Stimulated activated CD4-positive, alpha-beta T cell treated with anti-CD3 and anti-CD28 coated beads, TNF-alpha, amount 100 ng/mL, for 24 hours (primary cell): ENCODE measurements at regions not wholly inside any gene's neighbourhood (a gene's known extent, or its start where the extent isn't known, plus 50 kb on each side); places are given as distances from the start of the nearest gene placed in this dataset.

Experiments
- DNase-seq, 3 experiments: peaks; one replicate each; pipeline ENCODE4 v3.0.0-alpha.2; 2020; ENCODE audit warnings: low read depth in 3 of 3

GRCh38 chr21:15241997-15242736 lies 177.4 kb upstream of the NRIP1 start:
- no peak for DNase-seq

- DNase-seq = no peak
These were observed 178.1 kb upstream of the NRIP1 start for GRCh38 chr21:15242906-15243305.

- no peak for DNase-seq
These were observed 178.6 kb upstream of the NRIP1 start for GRCh38 chr21:15243406-15243805.

- DNase-seq = no peak
These were observed 182.8 kb upstream of the NRIP1 start for GRCh38 chr21:15247613-15248012.

GRCh38 chr21:15249285-15249993 lies 184.6 kb upstream of the NRIP1 start:
- DNase-seq = no peak

- DNase-seq = no peak
These were observed 185.6 kb upstream of the NRIP1 start for GRCh38 chr21:15250384-15250783.

- DNase-seq = no peak
These were observed 187.6 kb upstream of the NRIP1 start for GRCh38 chr21:15252431-15252830.

GRCh38 chr21:15254111-15254510 lies 189.3 kb upstream of the NRIP1 start:
- no peak for DNase-seq

GRCh38 chr21:15255261-15255660 lies 190.5 kb upstream of the NRIP1 start:
- DNase-seq = no peak

GRCh38 chr21:15255763-15256162 lies 191.0 kb upstream of the NRIP1 start:
- DNase-seq = no peak

GRCh38 chr21:15256996-15257395 lies 192.2 kb upstream of the NRIP1 start:
- DNase-seq = no peak

GRCh38 chr21:15257646-15258045 lies 192.8 kb upstream of the NRIP1 start:
- no peak for DNase-seq

- DNase-seq = no peak
These were observed 195.0 kb upstream of the NRIP1 start for GRCh38 chr21:15259824-15260223.

- DNase-seq = no peak
These were observed 195.8 kb upstream of the NRIP1 start for GRCh38 chr21:15260604-15261003.

GRCh38 chr21:15264084-15264665 lies 199.4 kb upstream of the NRIP1 start:
- no peak for DNase-seq

GRCh38 chr21:15272171-15272570 lies 207.4 kb upstream of the NRIP1 start:
- no peak for DNase-seq

GRCh38 chr21:15272591-15272990 lies 207.8 kb upstream of the NRIP1 start:
- DNase-seq = no peak

- DNase-seq = no peak
These were observed 208.4 kb upstream of the NRIP1 start for GRCh38 chr21:15273244-15273643.

GRCh38 chr21:15274701-15275485 lies 210.1 kb upstream of the NRIP1 start:
- no peak for DNase-seq

GRCh38 chr21:15275615-15276235 lies 210.9 kb upstream of the NRIP1 start:
- no peak for DNase-seq

- DNase-seq = no peak
These were observed 211.4 kb upstream of the NRIP1 start for GRCh38 chr21:15276243-15276642.

GRCh38 chr21:15277466-15277865 lies 212.7 kb upstream of the NRIP1 start:
- DNase-seq = no peak
